H1 (cell line): ENCODE measurements at regions not wholly inside any gene's neighbourhood (a gene's known extent, or its start where the extent isn't known, plus 50 kb on each side); places are given as distances from the start of the nearest gene placed in this dataset.

ENCODE experiments used
- CTCF ChIA-PET: fragments of 300-600 bp; sonication (Branson Sonifier 250); formaldehyde crosslinking; loops from one replicate; lab custom pipeline; 2021; ENCODE audit not compliant: partially characterized antibody; lab: Charles Lee
- POLR2A ChIA-PET: fragments of 300-600 bp; sonication (Branson Sonifier 250); formaldehyde crosslinking; loops from one replicate; lab custom pipeline; 2021; ENCODE audit warnings: inconsistent platforms; ENCODE audit not compliant: partially characterized antibody; lab: Charles Lee
- DNase-seq, 2 experiments: peaks; one replicate each; pipeline versions ENCODE4 v3.0.0 to v3.0.0-alpha.2; 2010 to 2022; ENCODE audit warnings: low spot score in 2 of 2, low read depth in 1 of 2, mixed read lengths in 1 of 2
- FAIRE-seq: peaks from 2 replicates; lab custom pipeline; 2011; peaks lifted over from hg19 to GRCh38; lab: Jason Lieb, UNC
- H2AFZ ChIP-seq: 2 replicates; pipeline ENCODE4 v1.8.1; 2012; ENCODE audit warnings: low read length, inconsistent platforms
- H2AK5ac ChIP-seq: 2 replicates; pipeline ENCODE4 v1.6.1; 2013; ENCODE audit warnings: low read depth, low read length
- H2BK120ac ChIP-seq: replicated peaks from 2 replicates; pipeline ENCODE3; 2013; ENCODE audit warnings: low read depth, low read length, inconsistent platforms
- H2BK12ac ChIP-seq: 2 replicates; pipeline ENCODE4 v1.6.1; 2013; ENCODE audit warnings: low read depth, low read length
- H2BK15ac ChIP-seq: 2 replicates; pipeline ENCODE4 v1.6.1; 2013; ENCODE audit warnings: low read length
- H2BK20ac ChIP-seq: 2 replicates; pipeline ENCODE4 v1.6.1; 2013; ENCODE audit warnings: low read length
- H2BK5ac ChIP-seq: 2 replicates; pipeline ENCODE4 v1.6.1; 2013; ENCODE audit warnings: low read depth, low read length
- H3K14ac ChIP-seq: 2 replicates; pipeline ENCODE4 v1.6.1; 2013; ENCODE audit warnings: inconsistent platforms; ENCODE audit not compliant: insufficient read length
- H3K18ac ChIP-seq: 2 replicates; pipeline ENCODE4 v1.6.1; 2013; ENCODE audit warnings: low read length; ENCODE audit errors: extremely low read depth
- H3K23ac ChIP-seq: 2 replicates; pipeline ENCODE4 v1.6.1; 2013; ENCODE audit warnings: inconsistent platforms; ENCODE audit not compliant: insufficient read length
- H3K23me2 ChIP-seq: 2 replicates; pipeline ENCODE4 v1.6.1; 2013; ENCODE audit warnings: low read depth, low read length
- H3K27ac ChIP-seq: 2 replicates; pipeline ENCODE4 v1.6.1; 2011; ENCODE audit warnings: low read depth, low read length, inconsistent platforms
- H3K27me3 ChIP-seq, 4 experiments: replicated peaks in 1 of 4; 1 replicate in 1 of 4; 2 replicates in 3 of 4; pipeline versions ENCODE4 v1.6.1 to v1.8.1; 2011 to 2013; ENCODE audit warnings: low read length in 3 of 4, mild to moderate bottlenecking in 3 of 4, inconsistent platforms in 2 of 4, mixed read lengths in 2 of 4, moderate library complexity in 1 of 4; ENCODE audit not compliant: control insufficient read depth in 3 of 4, insufficient read depth in 3 of 4; ENCODE audit errors: extremely low read depth in 1 of 4
- H3K36me3 ChIP-seq, 4 experiments: 2 replicates each; pipeline versions ENCODE4 v1.6.1 to v1.8.1; 2011 to 2013; ENCODE audit warnings: mild to moderate bottlenecking in 4 of 4, low read length in 3 of 4, moderate library complexity in 2 of 4, control low read depth in 1 of 4, inconsistent platforms in 1 of 4; ENCODE audit not compliant: insufficient read depth in 4 of 4, control insufficient read depth in 2 of 4
- H3K4ac ChIP-seq: replicated peaks from 2 replicates; pipeline ENCODE3; 2013; ENCODE audit warnings: low read length, low read depth, mixed read lengths, inconsistent platforms; ENCODE audit not compliant: insufficient read length
- H3K4me1 ChIP-seq, 4 experiments: replicated peaks in 1 of 4; 1 replicate in 1 of 4; 2 replicates in 3 of 4; pipeline versions ENCODE4 v1.6.1 to v1.8.1; 2011 to 2013; ENCODE audit warnings: low read length in 3 of 4, inconsistent platforms in 2 of 4, mixed read lengths in 1 of 4; ENCODE audit not compliant: insufficient read depth in 4 of 4, control insufficient read depth in 3 of 4
- H3K4me2 ChIP-seq, 2 experiments: 2 replicates each; pipeline versions ENCODE4 v1.6.1 to v1.8.1; 2011 to 2013; ENCODE audit warnings: low read depth in 2 of 2, low read length in 2 of 2, control low read depth in 1 of 2, inconsistent platforms in 1 of 2, mild to moderate bottlenecking in 1 of 2; ENCODE audit not compliant: insufficient read depth in 1 of 2
- H3K4me3 ChIP-seq, 4 experiments: fragments of 200-600, 300-600 bp in 1 of 4; sonication (generic), shearing (Covaris generic), sonication (Bioruptor Twin) in 1 of 4; 2 replicates each; pipeline versions ENCODE4 v1.5.1 to v1.8.1; 2011 to 2016; ENCODE audit warnings: low read length in 4 of 4, low read depth in 3 of 4, control low read depth in 2 of 4, inconsistent platforms in 2 of 4, mild to moderate bottlenecking in 2 of 4, mixed read lengths in 1 of 4, moderate library complexity in 1 of 4; ENCODE audit not compliant: insufficient read depth in 2 of 4; ENCODE audit errors: extremely low read depth in 1 of 4
- H3K56ac ChIP-seq: replicated peaks from 2 replicates; pipeline ENCODE3; 2013; ENCODE audit warnings: low read depth, mild to moderate bottlenecking, mixed read lengths, low read length, inconsistent platforms; ENCODE audit not compliant: insufficient read length
- H3K79me1 ChIP-seq: 2 replicates; pipeline ENCODE4 v1.6.1; 2013; ENCODE audit warnings: low read depth, low read length, control low read depth
- H3K79me2 ChIP-seq, 2 experiments: 2 replicates each; pipeline versions ENCODE4 v1.6.1 to v1.8.1; 2012 to 2013; ENCODE audit warnings: low read length in 2 of 2, mild to moderate bottlenecking in 2 of 2, inconsistent platforms in 1 of 2; ENCODE audit not compliant: insufficient read depth in 2 of 2, control insufficient read depth in 1 of 2
- H3K9ac ChIP-seq, 4 experiments: replicated peaks in 1 of 4; 1 replicate in 1 of 4; 2 replicates in 3 of 4; pipeline versions ENCODE4 v1.6.1 to v1.8.1; 2011 to 2013; ENCODE audit warnings: low read depth in 3 of 4, low read length in 3 of 4, control low read depth in 2 of 4, mild to moderate bottlenecking in 2 of 4, moderate library complexity in 2 of 4, inconsistent platforms in 1 of 4; ENCODE audit errors: extremely low read depth in 1 of 4
- H3K9me3 ChIP-seq, 2 experiments: 2 replicates each; pipeline versions ENCODE4 v1.6.1 to v1.8.1; 2012 to 2013; ENCODE audit warnings: mild to moderate bottlenecking in 2 of 2, moderate library complexity in 2 of 2, control low read depth in 1 of 2, inconsistent platforms in 1 of 2, low read depth in 1 of 2, low read length in 1 of 2, mixed read lengths in 1 of 2; ENCODE audit not compliant: insufficient read depth in 2 of 2
- H4K20me1 ChIP-seq, 2 experiments: replicated peaks in 1 of 2; 2 replicates each; pipeline versions ENCODE3 to v1.8.1; 2011 to 2013; ENCODE audit warnings: inconsistent platforms in 2 of 2, low read length in 2 of 2, mild to moderate bottlenecking in 1 of 2; ENCODE audit not compliant: insufficient read depth in 2 of 2, control insufficient read depth in 1 of 2
- H4K5ac ChIP-seq: 2 replicates; pipeline ENCODE4 v1.6.1; 2013; ENCODE audit warnings: low read length, low read depth, mixed read lengths, inconsistent platforms; ENCODE audit not compliant: insufficient read length
- H4K8ac ChIP-seq: 2 replicates; pipeline ENCODE4 v1.8.0; 2013; ENCODE audit warnings: mild to moderate bottlenecking, moderate library complexity, low read length, inconsistent platforms; ENCODE audit not compliant: insufficient read depth; ENCODE audit errors: extremely low read depth
- H4K91ac ChIP-seq: replicated peaks from 2 replicates; pipeline ENCODE3; 2013; ENCODE audit warnings: low read length, mixed read lengths, inconsistent platforms; ENCODE audit not compliant: insufficient read length
- ATF3 ChIP-seq: IDR thresholded peaks from 2 replicates; pipeline ENCODE4 v1.6.1; 2011; ENCODE audit warnings: low read depth, mild to moderate bottlenecking, low read length; ENCODE audit not compliant: insufficient read depth
- KDM1A ChIP-seq: fragments of 200-600, 300-600 bp; sonication (generic); IDR thresholded peaks from 2 replicates; pipeline ENCODE4 v1.7.1; 2016; ENCODE audit warnings: mild to moderate bottlenecking, low read length, borderline replicate concordance
- PHF8 ChIP-seq: fragments of 200-600 bp; sonication (generic); conservative IDR thresholded peaks from 2 replicates; pipeline ENCODE4 v1.7.1; 2012; ENCODE audit warnings: low read depth, mild to moderate bottlenecking, inconsistent platforms, low read length, moderate library complexity
- POLR2A ChIP-seq, 2 experiments: IDR thresholded peaks; 1 replicate in 1 of 2; 2 replicates in 1 of 2; pipeline ENCODE4 v1.6.1; 2011; ENCODE audit warnings: low read depth in 2 of 2, low read length in 2 of 2, mild to moderate bottlenecking in 2 of 2; ENCODE audit errors: control extremely low read depth in 1 of 2
- POLR2AphosphoS5 ChIP-seq: IDR thresholded peaks from 2 replicates; pipeline ENCODE4 v1.6.1; 2011; ENCODE audit warnings: low read depth, low read length
- RAD21 ChIP-seq, 2 experiments: IDR thresholded peaks in 1 of 2; conservative IDR thresholded peaks in 1 of 2; 2 replicates each; pipeline ENCODE4 v1.6.1; 2011; ENCODE audit warnings: low read depth in 2 of 2, low read length in 2 of 2, improper control_type of control experiment in 1 of 2, inconsistent platforms in 1 of 2, mild to moderate bottlenecking in 1 of 2, moderate library complexity in 1 of 2
- RBBP5 ChIP-seq: IDR thresholded peaks from 2 replicates; pipeline ENCODE4 v1.7.1; 2012; ENCODE audit warnings: low read depth, mild to moderate bottlenecking, inconsistent platforms, low read length, moderate library complexity, borderline replicate concordance
- SAP30 ChIP-seq: fragments of 300-600 bp; sonication (generic); IDR thresholded peaks from 2 replicates; pipeline ENCODE4 v1.7.1; 2012; ENCODE audit warnings: low read length, moderate library complexity, mild to moderate bottlenecking, inconsistent platforms; ENCODE audit not compliant: insufficient read depth, insufficient replicate concordance
- SIN3A ChIP-seq, 2 experiments: IDR thresholded peaks in 1 of 2; conservative IDR thresholded peaks in 1 of 2; 2 replicates each; pipeline ENCODE4 v1.6.1; 2011 to 2012; ENCODE audit warnings: low read length in 2 of 2, improper control_type of control experiment in 1 of 2, low read depth in 1 of 2, mild to moderate bottlenecking in 1 of 2
- SP1 ChIP-seq: IDR thresholded peaks from 2 replicates; pipeline ENCODE4 v1.6.1; 2011; ENCODE audit warnings: low read depth, low read length
- TEAD4 ChIP-seq: IDR thresholded peaks from 2 replicates; pipeline ENCODE4 v1.6.1; 2012; ENCODE audit warnings: low read depth, low read length, inconsistent platforms, mixed read lengths
- WGBS, 2 experiments: shearing (Covaris generic) in 1 of 2; methylation state at CpG; one replicate each; pipeline versions ENCODE4 v1.1.6 to v1.1.7; 2013 to 2015; ENCODE audit warnings: low lambda C conversion rate in 2 of 2, mixed read lengths in 2 of 2, inconsistent platforms in 1 of 2, low coverage in 1 of 2, missing lambda C conversion rate in 1 of 2; ENCODE audit not compliant: insufficient replicate concordance in 2 of 2, insufficient coverage in 1 of 2, insufficient read length in 1 of 2; ENCODE audit errors: extremely low coverage in 1 of 2, missing lambda C conversion rate in 1 of 2; 5-methylcytosine and 5-hydroxymethylcytosine counted together

- CTCF ChIA-PET, result interaction anchor here (1.2 to 5.4 kb wide), 3 partner anchors 8 to 201 kb away, joined by 3 to 30 read pairs (median 4); no protein-coding TSS in a partner anchor
- H3K9ac ChIP-seq, result no peak overlapping the region
These were observed 223.1 kb downstream of the RBM43 start for GRCh38 chr2:151038516-151038915.

More at GRCh38 chr2:151038516-151038915, 223.1 kb downstream of the RBM43 start:
- Histone ChIP-seq H3K56ac (no peak overlapping the region), H3K4me1 (0 out of 7 replicates have a peak, but pooled peaks cover 0 to 2% (median 0%) of the 10 kb centered on the region in 4 experiments), H3K27me3 (no peaks in the 10 kb centered on the region), H3K36me3 (no peaks in the 10 kb centered on the region), H3K23ac (no peak overlapping the region), H4K20me1 (no peaks in the 10 kb centered on the region), H2BK15ac (no peak overlapping the region), H2AK5ac (no peak overlapping the region), H3K79me2 (no peaks in the 10 kb centered on the region), H3K4ac (no peak overlapping the region), H2BK120ac (no peak overlapping the region), H2BK12ac (no peak overlapping the region), H3K79me1 (no peaks in the 10 kb centered on the region), H3K27ac (no peak overlapping the region), H4K91ac (no peak overlapping the region), H4K8ac (no peak overlapping the region), H3K4me3 (no peak overlapping the region), H3K14ac (no peak overlapping the region), H2BK5ac (no peak overlapping the region), H3K4me2 (no peak overlapping the region), H2BK20ac (no peak overlapping the region), H3K18ac (no peak overlapping the region), H4K5ac (no peak overlapping the region), H2AFZ (no peak overlapping the region), H3K9me3 (no peaks in the 10 kb centered on the region), H3K23me2 (no peaks in the 10 kb centered on the region)
- POLR2A ChIA-PET, result no interaction called here
- FAIRE-seq (no peak), DNase-seq (no peak)
- WGBS, 2 experiments, result 85% methylated on average over 6 of the region's 6 CpGs; no CpG with 5 or more reads in 1 of the 2 experiments
- TF ChIP-seq TEAD4 (no peak), RAD21 (IDR thresholded peaks at IDR 0.05 in 1 of 2, conservative IDR thresholded peaks at IDR 0.05 in 1 of 2; ENCODE audit: low read depth in 2 of 2, low read length in 2 of 2) (no peak), RBBP5 (no peak), SAP30 (no peak), PHF8 (no peak), KDM1A (no peak), SP1 (no peak), POLR2AphosphoS5 (no peak), SIN3A (conservative IDR thresholded peaks at IDR 0.05 in 1 of 2, IDR thresholded peaks at IDR 0.05 in 1 of 2; ENCODE audit: low read depth in 1 of 2, low read length in 2 of 2) (no peak), POLR2A (IDR thresholded peaks at IDR 0.05; ENCODE audit: control extremely low read depth in 1 of 2, low read depth in 2 of 2, low read length in 2 of 2) (no peak), ATF3 (no peak)
